ENCODE measurements at regions not wholly inside any gene's neighbourhood (a gene's known extent, or its start where the extent isn't known, plus 50 kb on each side); places are given as distances from the start of the nearest gene placed in this dataset.

DNA sequence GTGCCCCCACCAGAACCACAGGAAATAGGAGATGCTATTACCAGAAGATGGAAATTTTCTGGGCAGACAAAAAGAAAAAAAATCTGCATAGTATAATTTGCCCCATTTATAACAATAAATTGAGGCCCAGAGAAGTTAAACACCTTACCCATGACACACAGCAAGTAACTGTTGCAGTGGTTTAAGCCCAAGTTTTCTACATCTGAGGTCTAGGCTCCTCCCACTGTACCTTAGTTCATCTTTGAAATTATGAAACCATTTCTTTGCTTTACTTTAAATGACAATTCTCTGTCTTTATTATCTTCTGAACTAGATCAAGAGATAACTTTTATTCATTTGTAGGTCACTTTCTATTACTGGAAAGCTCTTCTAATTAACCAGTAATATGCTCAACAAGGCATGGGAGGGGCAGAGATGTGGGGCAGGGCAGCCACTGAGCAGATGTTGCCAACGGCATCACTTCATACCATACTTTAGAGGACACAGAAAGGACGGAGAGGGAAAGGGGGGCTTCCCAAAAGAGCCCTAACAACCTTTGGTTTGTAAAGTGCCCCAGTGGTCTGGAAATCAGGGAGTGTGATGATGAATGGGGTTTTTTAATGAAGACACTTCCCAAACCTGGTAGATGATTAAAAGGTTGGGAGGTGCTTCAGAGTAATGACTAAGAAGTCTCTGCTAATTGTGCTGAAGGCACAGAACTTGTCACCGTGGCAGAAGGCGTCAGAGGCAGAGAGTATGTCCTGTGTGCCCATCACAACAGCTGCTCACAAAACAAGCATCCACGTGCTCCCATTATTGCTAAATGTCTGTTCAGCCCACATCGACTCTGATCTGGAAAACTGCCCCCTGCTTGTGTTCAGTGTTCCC lies 342.5 kb downstream of the SHQ1 start:
- Histone ChIP-seq H3K79me1 (ENCODE audit: low read depth, low read length) (no peaks in the 10 kb centered on the region), H3K4ac (replicated peaks; ENCODE audit: insufficient read length, low read depth, low read length) (no peak overlapping the region), H3K14ac (ENCODE audit: insufficient read length) (no peak overlapping the region), H4K91ac (replicated peaks; ENCODE audit: insufficient read length, low read length) (no peak overlapping the region), H4K20me1 (replicated peaks in 1 of 2; ENCODE audit: control insufficient read depth in 1 of 2, insufficient read depth in 2 of 2, low read length in 2 of 2) (no peaks in the 10 kb centered on the region), H3K4me1 (replicated peaks in 1 of 4; ENCODE audit: control insufficient read depth in 3 of 4, insufficient read depth in 4 of 4, low read length in 3 of 4) (no peaks in the 10 kb centered on the region), H3K4me3 (ENCODE audit: extremely low read depth in 1 of 4, insufficient read depth in 2 of 4, low read depth in 3 of 4, low read length in 4 of 4) (no peak overlapping the region), H3K23me2 (ENCODE audit: low read depth, low read length) (no peaks in the 10 kb centered on the region), H3K27ac (ENCODE audit: low read depth, low read length) (no peak overlapping the region), H2BK5ac (ENCODE audit: low read depth, low read length) (no peak overlapping the region), H2BK12ac (ENCODE audit: low read depth, low read length) (no peak overlapping the region), H4K5ac (ENCODE audit: insufficient read length, low read depth, low read length) (no peak overlapping the region), H2BK120ac (replicated peaks; ENCODE audit: low read depth, low read length) (no peak overlapping the region), H3K79me2 (ENCODE audit: control insufficient read depth in 1 of 2, insufficient read depth in 2 of 2, low read length in 2 of 2) (no peaks in the 10 kb centered on the region), H2BK20ac (ENCODE audit: low read length) (peak overlapping the region; percentile 15; the same call in 1 of the 2 replicates), H2AK5ac (ENCODE audit: low read depth, low read length) (no peak overlapping the region), H3K36me3 (ENCODE audit: control insufficient read depth in 2 of 4, insufficient read depth in 4 of 4, low read length in 3 of 4) (no peaks in the 10 kb centered on the region), H3K9ac (replicated peaks in 1 of 4; ENCODE audit: extremely low read depth in 1 of 4, low read depth in 3 of 4, low read length in 3 of 4) (no peak overlapping the region), H3K27me3 (replicated peaks in 1 of 4; ENCODE audit: control insufficient read depth in 3 of 4, extremely low read depth in 1 of 4, insufficient read depth in 3 of 4, low read length in 3 of 4) (no peaks in the 10 kb centered on the region), H3K56ac (replicated peaks; ENCODE audit: insufficient read length, low read depth, low read length) (no peak overlapping the region), H3K23ac (ENCODE audit: insufficient read length) (no peak overlapping the region), H3K9me3 (ENCODE audit: insufficient read depth in 2 of 2, low read depth in 1 of 2, low read length in 1 of 2) (no peaks in the 10 kb centered on the region), H2BK15ac (ENCODE audit: low read length) (no peak overlapping the region), H2AFZ (ENCODE audit: low read length) (no peak overlapping the region), H3K4me2 (ENCODE audit: insufficient read depth in 1 of 2, low read depth in 2 of 2, low read length in 2 of 2) (no peak overlapping the region), H3K18ac (ENCODE audit: extremely low read depth, low read length) (no peak overlapping the region), H4K8ac (ENCODE audit: extremely low read depth, insufficient read depth, low read length) (no peak overlapping the region)
- FAIRE-seq (no peak), DNase-seq (ENCODE audit: low read depth in 1 of 2, low spot score in 2 of 2) (no peak)
- no peak for TF ChIP-seq JUND (IDR thresholded peaks at IDR 0.05; ENCODE audit: low read length)
- no peak for TF ChIP-seq NANOG (IDR thresholded peaks at IDR 0.05; ENCODE audit: insufficient read depth, low read depth, low read length, poor library complexity, severe bottlenecking)
- TF ChIP-seq NRF1 (IDR thresholded peaks at IDR 0.05; ENCODE audit: low read depth, low read length), result no peak
- TF ChIP-seq TCF12 (IDR thresholded peaks at IDR 0.05; ENCODE audit: low read depth, low read length), result no peak
- TF ChIP-seq JUN (IDR thresholded peaks at IDR 0.05; ENCODE audit: low read depth, low read length), result no peak
- TF ChIP-seq BACH1 (IDR thresholded peaks at IDR 0.05; ENCODE audit: low read length), result no peak
- no peak for TF ChIP-seq SIX5 (IDR thresholded peaks at IDR 0.05; ENCODE audit: low read depth, low read length)
- TF ChIP-seq, protein P1, sequence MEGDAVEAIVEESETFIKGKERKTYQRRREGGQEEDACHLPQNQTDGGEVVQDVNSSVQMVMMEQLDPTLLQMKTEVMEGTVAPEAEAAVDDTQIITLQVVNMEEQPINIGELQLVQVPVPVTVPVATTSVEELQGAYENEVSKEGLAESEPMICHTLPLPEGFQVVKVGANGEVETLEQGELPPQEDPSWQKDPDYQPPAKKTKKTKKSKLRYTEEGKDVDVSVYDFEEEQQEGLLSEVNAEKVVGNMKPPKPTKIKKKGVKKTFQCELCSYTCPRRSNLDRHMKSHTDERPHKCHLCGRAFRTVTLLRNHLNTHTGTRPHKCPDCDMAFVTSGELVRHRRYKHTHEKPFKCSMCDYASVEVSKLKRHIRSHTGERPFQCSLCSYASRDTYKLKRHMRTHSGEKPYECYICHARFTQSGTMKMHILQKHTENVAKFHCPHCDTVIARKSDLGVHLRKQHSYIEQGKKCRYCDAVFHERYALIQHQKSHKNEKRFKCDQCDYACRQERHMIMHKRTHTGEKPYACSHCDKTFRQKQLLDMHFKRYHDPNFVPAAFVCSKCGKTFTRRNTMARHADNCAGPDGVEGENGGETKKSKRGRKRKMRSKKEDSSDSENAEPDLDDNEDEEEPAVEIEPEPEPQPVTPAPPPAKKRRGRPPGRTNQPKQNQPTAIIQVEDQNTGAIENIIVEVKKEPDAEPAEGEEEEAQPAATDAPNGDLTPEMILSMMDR (IDR thresholded peaks at IDR 0.05; ENCODE audit: control extremely low read depth in 1 of 3, insufficient read depth in 1 of 3, low read depth in 1 of 3, low read length in 3 of 3), result no peak
- CTCF ChIA-PET (ENCODE audit: partially characterized antibody), result no interaction called here
- POLR2A ChIA-PET (ENCODE audit: partially characterized antibody), result no interaction called here
- 85% methylated on average over 6 of the region's 6 CpGs; no CpG with 5 or more reads in 1 of the 2 experiments for WGBS, 2 experiments (ENCODE audit: extremely low coverage in 1 of 2, insufficient coverage in 1 of 2, insufficient read length in 1 of 2, insufficient replicate concordance in 2 of 2, low coverage in 1 of 2, low lambda C conversion rate in 2 of 2, missing lambda C conversion rate in 1 of 2)

Data from H1 (cell line).